ENCODE measurements at regions not wholly inside any gene's neighbourhood (a gene's known extent, or its start where the extent isn't known, plus 50 kb on each side); places are given as distances from the start of the nearest gene placed in this dataset.

- TF ChIP-seq POLR2AphosphoS5 (IDR thresholded peaks at IDR 0.05; ENCODE audit: borderline replicate concordance, low read depth, low read length) (no peak), EZH2 (IDR thresholded peaks at IDR 0.05) (no peak), FOXP2 (optimal IDR thresholded peaks at IDR 0.05; ENCODE audit: control extremely low read depth, extremely low read length, insufficient read depth) (no peak)
Observed at GRCh38 chr14:54116972-54117371, 160.3 kb upstream of the BMP4 start.
